ENCODE measurements at regions not wholly inside any gene's neighbourhood (a gene's known extent, or its start where the extent isn't known, plus 50 kb on each side); places are given as distances from the start of the nearest gene placed in this dataset.

GRCh38 chr22:47277531-47277930 is 515.1 kb downstream of the TBC1D22A start:
- TF ChIP-seq, protein P1, sequence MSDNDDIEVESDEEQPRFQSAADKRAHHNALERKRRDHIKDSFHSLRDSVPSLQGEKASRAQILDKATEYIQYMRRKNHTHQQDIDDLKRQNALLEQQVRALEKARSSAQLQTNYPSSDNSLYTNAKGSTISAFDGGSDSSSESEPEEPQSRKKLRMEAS (IDR thresholded peaks at IDR 0.05; ENCODE audit: low read depth, low read length) = no peak
- DNase-seq (ENCODE audit: low read depth) = no peak
- no peak overlapping the region for H3K4me3 ChIP-seq (ENCODE audit: low read depth, low read length)

- TF ChIP-seq, protein P1 (IDR thresholded peaks at IDR 0.05; ENCODE audit: low read depth, low read length) = no peak
- TF ChIP-seq POLR2A (IDR thresholded peaks at IDR 0.05; ENCODE audit: extremely low read depth, insufficient read length) = no peak
- no peak for TF ChIP-seq MYC (IDR thresholded peaks at IDR 0.05; ENCODE audit: low read depth, low read length)
- TF ChIP-seq, protein P2, sequence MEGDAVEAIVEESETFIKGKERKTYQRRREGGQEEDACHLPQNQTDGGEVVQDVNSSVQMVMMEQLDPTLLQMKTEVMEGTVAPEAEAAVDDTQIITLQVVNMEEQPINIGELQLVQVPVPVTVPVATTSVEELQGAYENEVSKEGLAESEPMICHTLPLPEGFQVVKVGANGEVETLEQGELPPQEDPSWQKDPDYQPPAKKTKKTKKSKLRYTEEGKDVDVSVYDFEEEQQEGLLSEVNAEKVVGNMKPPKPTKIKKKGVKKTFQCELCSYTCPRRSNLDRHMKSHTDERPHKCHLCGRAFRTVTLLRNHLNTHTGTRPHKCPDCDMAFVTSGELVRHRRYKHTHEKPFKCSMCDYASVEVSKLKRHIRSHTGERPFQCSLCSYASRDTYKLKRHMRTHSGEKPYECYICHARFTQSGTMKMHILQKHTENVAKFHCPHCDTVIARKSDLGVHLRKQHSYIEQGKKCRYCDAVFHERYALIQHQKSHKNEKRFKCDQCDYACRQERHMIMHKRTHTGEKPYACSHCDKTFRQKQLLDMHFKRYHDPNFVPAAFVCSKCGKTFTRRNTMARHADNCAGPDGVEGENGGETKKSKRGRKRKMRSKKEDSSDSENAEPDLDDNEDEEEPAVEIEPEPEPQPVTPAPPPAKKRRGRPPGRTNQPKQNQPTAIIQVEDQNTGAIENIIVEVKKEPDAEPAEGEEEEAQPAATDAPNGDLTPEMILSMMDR (IDR thresholded peaks at IDR 0.05; ENCODE audit: low read depth, low read length) = no peak
- DNase-seq (ENCODE audit: low read depth) = no peak
- no peak overlapping the region for H3K4me3 ChIP-seq (ENCODE audit: low read depth, low read length)
These were observed 514.5 kb downstream of the TBC1D22A start for GRCh38 chr22:47276991-47277390.

GRCh38 chr22:47276450-47276820 is 514.0 kb downstream of the TBC1D22A start:
- H3K4me3 ChIP-seq (ENCODE audit: low read depth, low read length) = no peak overlapping the region
- TF ChIP-seq MYC (IDR thresholded peaks at IDR 0.05; ENCODE audit: low read depth, low read length) (no peak), POLR2A (IDR thresholded peaks at IDR 0.05; ENCODE audit: extremely low read depth, insufficient read length) (no peak)
- TF ChIP-seq, protein P2 (IDR thresholded peaks at IDR 0.05; ENCODE audit: low read depth, low read length) = no peak
- TF ChIP-seq, protein P1 (IDR thresholded peaks at IDR 0.05; ENCODE audit: low read depth, low read length) = no peak
- no peak for DNase-seq (ENCODE audit: low read depth)

DNA sequence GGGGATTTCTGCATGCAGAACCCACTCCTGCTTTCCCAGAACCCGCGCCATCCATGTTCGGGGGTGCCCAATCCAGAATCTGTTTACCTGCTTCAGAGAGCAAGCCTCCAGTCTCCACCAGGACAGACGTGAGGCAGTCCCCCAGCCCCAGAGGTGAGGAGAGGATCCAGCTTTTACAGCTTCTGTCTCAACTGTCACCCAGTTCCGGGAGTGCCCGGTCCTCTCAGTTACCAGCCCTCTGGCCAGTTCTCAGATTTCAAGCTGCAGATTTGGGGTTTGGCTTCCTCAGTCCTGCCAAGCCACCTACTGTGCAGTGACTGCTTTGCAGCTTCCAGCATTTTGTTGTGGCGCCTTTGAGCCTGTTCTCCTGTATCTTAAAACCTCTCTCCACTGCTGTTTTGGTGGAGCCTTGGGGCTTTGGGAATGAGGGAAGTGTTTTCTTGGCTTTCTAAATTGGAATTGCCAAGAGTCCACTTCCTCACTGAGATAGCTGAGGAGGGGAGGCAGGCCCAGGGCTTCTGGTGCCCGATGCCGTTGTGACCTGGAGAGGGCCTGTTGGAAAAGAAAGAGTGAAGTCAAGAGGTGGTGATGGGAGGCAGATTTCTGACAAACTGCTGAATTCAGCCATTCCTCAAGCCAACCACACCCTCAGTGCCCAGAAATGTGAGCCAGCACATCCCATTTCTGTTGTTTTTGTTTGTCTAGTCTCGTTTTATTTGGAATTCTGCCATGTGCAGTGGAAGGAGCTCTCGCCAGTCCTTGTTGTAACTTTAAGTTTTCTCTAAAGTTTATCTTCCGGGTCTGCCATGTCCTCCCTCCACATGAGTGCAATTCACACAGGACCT is 513.4 kb downstream of the TBC1D22A start:
- TF ChIP-seq, protein P1 (IDR thresholded peaks at IDR 0.05; ENCODE audit: low read depth, low read length) = no peak
- TF ChIP-seq MYC (IDR thresholded peaks at IDR 0.05; ENCODE audit: low read depth, low read length) = no peak
- no peak for TF ChIP-seq POLR2A (IDR thresholded peaks at IDR 0.05; ENCODE audit: extremely low read depth, insufficient read length)
- TF ChIP-seq, protein P2 (IDR thresholded peaks at IDR 0.05; ENCODE audit: low read depth, low read length) = peak; percentile 13
- DNase-seq (ENCODE audit: low read depth) = peak; percentile 19
- no peak overlapping the region for H3K4me3 ChIP-seq (ENCODE audit: low read depth, low read length)

DNA sequence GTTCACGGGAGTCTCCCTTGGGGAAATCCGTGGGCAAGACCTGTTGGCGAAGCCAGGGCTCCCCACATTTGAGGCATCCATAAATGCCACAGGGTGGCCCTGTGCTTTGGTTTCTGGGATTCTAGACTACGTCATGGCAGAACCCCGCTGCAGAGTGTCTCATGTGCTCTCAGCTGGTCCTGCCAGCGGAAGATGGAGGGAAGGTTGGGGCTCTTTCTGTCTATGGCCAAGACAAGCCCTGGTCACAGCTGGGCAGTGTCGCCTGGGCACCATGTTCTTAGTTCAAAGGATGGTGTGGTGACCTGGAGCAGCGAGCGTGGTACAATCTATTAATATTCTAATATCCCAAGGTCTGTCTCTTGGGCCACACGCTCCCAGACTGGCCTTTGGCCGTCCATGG is 511.7 kb downstream of the TBC1D22A start:
- H3K4me3 ChIP-seq (ENCODE audit: low read depth, low read length) = no peak overlapping the region
- TF ChIP-seq POLR2A (IDR thresholded peaks at IDR 0.05; ENCODE audit: extremely low read depth, insufficient read length) (no peak), MYC (IDR thresholded peaks at IDR 0.05; ENCODE audit: low read depth, low read length) (no peak)
- TF ChIP-seq, protein P2 (IDR thresholded peaks at IDR 0.05; ENCODE audit: low read depth, low read length) = no peak
- TF ChIP-seq, protein P1 (IDR thresholded peaks at IDR 0.05; ENCODE audit: low read depth, low read length) = no peak
- no peak for DNase-seq (ENCODE audit: low read depth)

DNA sequence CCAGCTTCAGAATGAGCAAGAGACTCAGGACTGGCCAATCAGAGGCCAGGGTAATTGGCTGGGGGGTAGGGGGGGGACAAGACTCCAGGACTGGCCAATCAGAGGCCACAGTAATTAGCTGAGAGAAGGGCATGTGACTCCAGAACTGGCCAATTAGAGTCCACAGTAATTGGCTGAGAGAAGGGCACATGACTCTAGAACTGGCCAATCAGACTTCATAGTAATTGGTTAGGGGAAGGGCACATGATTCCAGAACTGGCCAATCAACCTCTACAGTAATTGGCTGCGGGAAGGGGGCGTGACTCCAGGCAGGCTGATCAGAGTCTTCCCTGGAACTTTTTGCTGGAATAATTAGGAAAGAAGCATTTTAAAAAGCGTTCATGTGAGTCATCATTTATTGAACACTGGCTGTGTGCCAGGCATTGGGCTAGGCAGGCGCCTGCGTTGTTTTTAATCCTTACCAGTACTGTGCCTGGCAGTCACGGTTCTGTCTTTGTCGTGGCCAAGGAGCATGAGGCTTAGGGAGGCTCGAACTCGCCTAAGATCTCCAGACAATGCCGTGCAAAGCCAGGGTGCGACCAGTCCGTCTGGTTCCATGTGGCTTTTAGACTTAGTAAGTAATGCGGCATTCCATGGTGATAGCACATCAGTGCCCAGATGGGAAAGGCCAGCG is 508.1 kb downstream of the TBC1D22A start:
- no peak for TF ChIP-seq POLR2A (IDR thresholded peaks at IDR 0.05; ENCODE audit: extremely low read depth, insufficient read length)
- TF ChIP-seq, protein P1 (IDR thresholded peaks at IDR 0.05; ENCODE audit: low read depth, low read length) = no peak
- TF ChIP-seq, protein P2 (IDR thresholded peaks at IDR 0.05; ENCODE audit: low read depth, low read length) = no peak
- no peak for TF ChIP-seq MYC (IDR thresholded peaks at IDR 0.05; ENCODE audit: low read depth, low read length)
- no peak for DNase-seq (ENCODE audit: low read depth)
- no peak overlapping the region for H3K4me3 ChIP-seq (ENCODE audit: low read depth, low read length)

Measured in NB4 (cell line).